DND-41 (cell line): ENCODE measurements at regions not wholly inside any gene's neighbourhood (a gene's known extent, or its start where the extent isn't known, plus 50 kb on each side); places are given as distances from the start of the nearest gene placed in this dataset.

Source experiments
- ATAC-seq: fragments of 200-7000 bp; cut with Tn5 transposase; 3 replicates; pipeline ENCODE4 v1.9.1; 2021; ENCODE audit warnings: low read depth; ENCODE audit not compliant: insufficient read depth
- DNase-seq: peaks from one replicate; pipeline ENCODE4 v3.0.0-alpha.2; 2020
- H2AFZ ChIP-seq: 2 replicates; pipeline ENCODE4 v1.6.0; 2012; ENCODE audit warnings: low read depth, low read length
- H3K27ac ChIP-seq: 2 replicates; pipeline ENCODE4 v1.5.1; 2012; ENCODE audit warnings: low read length, inconsistent platforms
- H3K27me3 ChIP-seq: fragments of 200-600 bp; sonication (generic); 2 replicates; pipeline ENCODE4 v1.6.0; 2012; ENCODE audit warnings: low read length, mild to moderate bottlenecking, inconsistent platforms; ENCODE audit not compliant: insufficient read depth, poor library complexity
- H3K36me3 ChIP-seq: 2 replicates; pipeline ENCODE4 v1.5.1; 2012; ENCODE audit warnings: low read length, inconsistent platforms; ENCODE audit not compliant: insufficient read depth
- H3K4me1 ChIP-seq: 2 replicates; pipeline ENCODE4 v1.5.1; 2012; ENCODE audit warnings: mild to moderate bottlenecking, low read length; ENCODE audit not compliant: insufficient read depth
- H3K4me2 ChIP-seq: 2 replicates; pipeline ENCODE4 v1.6.0; 2012; ENCODE audit warnings: mild to moderate bottlenecking, moderate library complexity, low read length, inconsistent platforms; ENCODE audit not compliant: insufficient read depth
- H3K4me3 ChIP-seq, 2 experiments: fragments of 200-600 bp in 1 of 2; shearing (Covaris generic) in 1 of 2; 2 replicates each; pipeline ENCODE4 v1.5.1; 2012 to 2016; ENCODE audit warnings: inconsistent platforms in 2 of 2, low read length in 2 of 2, mild to moderate bottlenecking in 2 of 2, low read depth in 1 of 2, moderate library complexity in 1 of 2
- H3K79me2 ChIP-seq: 2 replicates; pipeline ENCODE4 v1.6.0; 2012; ENCODE audit warnings: low read length, inconsistent platforms; ENCODE audit not compliant: insufficient read depth
- H3K9ac ChIP-seq: 2 replicates; pipeline ENCODE4 v1.6.0; 2012; ENCODE audit warnings: low read depth, mild to moderate bottlenecking, inconsistent platforms, low read length, moderate library complexity
- H3K9me3 ChIP-seq: 2 replicates; pipeline ENCODE4 v1.5.1; 2012; ENCODE audit warnings: low read length, moderate library complexity, mild to moderate bottlenecking, inconsistent platforms; ENCODE audit not compliant: insufficient read depth, severe bottlenecking
- H4K20me1 ChIP-seq: 2 replicates; pipeline ENCODE4 v1.6.0; 2012; ENCODE audit warnings: low read length; ENCODE audit not compliant: insufficient read depth
- EZH2 ChIP-seq: IDR thresholded peaks from 3 replicates; pipeline ENCODE4 v1.6.1; 2012; ENCODE audit warnings: borderline replicate concordance, low read depth, mild to moderate bottlenecking, moderate library complexity, low read length, inconsistent platforms; ENCODE audit not compliant: severe bottlenecking
- TF ChIP-seq, protein P1 (sequence below): IDR thresholded peaks from 2 replicates; pipeline ENCODE4 v1.5.1; 2012; ENCODE audit warnings: borderline replicate concordance, low read length, moderate library complexity, mild to moderate bottlenecking; ENCODE audit not compliant: poor library complexity, severe bottlenecking; ENCODE audit errors: extremely low read depth

- H3K27me3 ChIP-seq: no peaks in the 10 kb centered on the region
- no peaks in the 10 kb centered on the region for H3K9me3 ChIP-seq
- no peak for ATAC-seq
- no peaks in the 10 kb centered on the region for H3K36me3 ChIP-seq
- TF ChIP-seq, protein P1, sequence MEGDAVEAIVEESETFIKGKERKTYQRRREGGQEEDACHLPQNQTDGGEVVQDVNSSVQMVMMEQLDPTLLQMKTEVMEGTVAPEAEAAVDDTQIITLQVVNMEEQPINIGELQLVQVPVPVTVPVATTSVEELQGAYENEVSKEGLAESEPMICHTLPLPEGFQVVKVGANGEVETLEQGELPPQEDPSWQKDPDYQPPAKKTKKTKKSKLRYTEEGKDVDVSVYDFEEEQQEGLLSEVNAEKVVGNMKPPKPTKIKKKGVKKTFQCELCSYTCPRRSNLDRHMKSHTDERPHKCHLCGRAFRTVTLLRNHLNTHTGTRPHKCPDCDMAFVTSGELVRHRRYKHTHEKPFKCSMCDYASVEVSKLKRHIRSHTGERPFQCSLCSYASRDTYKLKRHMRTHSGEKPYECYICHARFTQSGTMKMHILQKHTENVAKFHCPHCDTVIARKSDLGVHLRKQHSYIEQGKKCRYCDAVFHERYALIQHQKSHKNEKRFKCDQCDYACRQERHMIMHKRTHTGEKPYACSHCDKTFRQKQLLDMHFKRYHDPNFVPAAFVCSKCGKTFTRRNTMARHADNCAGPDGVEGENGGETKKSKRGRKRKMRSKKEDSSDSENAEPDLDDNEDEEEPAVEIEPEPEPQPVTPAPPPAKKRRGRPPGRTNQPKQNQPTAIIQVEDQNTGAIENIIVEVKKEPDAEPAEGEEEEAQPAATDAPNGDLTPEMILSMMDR: no peak
- TF ChIP-seq EZH2: no peak
- no peaks in the 10 kb centered on the region for H3K79me2 ChIP-seq
- no peak for DNase-seq
- H3K4me1 ChIP-seq: no peaks in the 10 kb centered on the region
- no peak overlapping the region for H3K4me3 ChIP-seq
- no peak overlapping the region for H3K27ac ChIP-seq
- H3K4me2 ChIP-seq: no peak overlapping the region
- no peak overlapping the region for H2AFZ ChIP-seq
- no peak overlapping the region for H3K9ac ChIP-seq
- no peaks in the 10 kb centered on the region for H4K20me1 ChIP-seq
Observed at GRCh38 chr2:236403125-236403524, 138.9 kb upstream of the ASB18 start.

- TF ChIP-seq EZH2: no peak
- TF ChIP-seq, protein P1: no peak
- no peaks in the 10 kb centered on the region for H3K9me3 ChIP-seq
- H3K36me3 ChIP-seq: no peaks in the 10 kb centered on the region
- H3K4me3 ChIP-seq: no peak overlapping the region
- no peak overlapping the region for H3K9ac ChIP-seq
- no peak overlapping the region for H3K4me2 ChIP-seq
- no peaks in the 10 kb centered on the region for H3K79me2 ChIP-seq
- ATAC-seq: no peak
- H3K27ac ChIP-seq: no peak overlapping the region
- H4K20me1 ChIP-seq: no peaks in the 10 kb centered on the region
- H3K4me1 ChIP-seq: no peaks in the 10 kb centered on the region
- H3K27me3 ChIP-seq: no peaks in the 10 kb centered on the region
- H2AFZ ChIP-seq: no peak overlapping the region
- no peak for DNase-seq
Observed at GRCh38 chr2:236403811-236404210, 139.6 kb upstream of the ASB18 start.

- Histone ChIP-seq H3K9ac (no peak overlapping the region), H3K27ac (no peak overlapping the region), H3K27me3 (no peaks in the 10 kb centered on the region), H2AFZ (no peak overlapping the region), H3K4me1 (no peaks in the 10 kb centered on the region), H3K9me3 (no peaks in the 10 kb centered on the region), H3K36me3 (no peaks in the 10 kb centered on the region), H3K79me2 (no peaks in the 10 kb centered on the region), H3K4me2 (no peak overlapping the region), H3K4me3 (no peak overlapping the region), H4K20me1 (no peaks in the 10 kb centered on the region)
- no peak for TF ChIP-seq EZH2
- TF ChIP-seq, protein P1: no peak
- ATAC-seq (no peak), DNase-seq (no peak)
Observed at GRCh38 chr2:236404346-236404745, 140.1 kb upstream of the ASB18 start.

GRCh38 chr2:236405357-236405756, 141.2 kb upstream of the ASB18 start:
- H3K9me3 ChIP-seq: no peaks in the 10 kb centered on the region
- H3K4me3 ChIP-seq: no peak overlapping the region
- DNase-seq: no peak
- no peak for TF ChIP-seq EZH2
- TF ChIP-seq, protein P1: no peak
- H3K27me3 ChIP-seq: no peaks in the 10 kb centered on the region
- H3K27ac ChIP-seq: no peak overlapping the region
- no peaks in the 10 kb centered on the region for H3K79me2 ChIP-seq
- H3K36me3 ChIP-seq: no peaks in the 10 kb centered on the region
- H3K4me1 ChIP-seq: no peaks in the 10 kb centered on the region
- H2AFZ ChIP-seq: no peak overlapping the region
- ATAC-seq: no peak
- no peaks in the 10 kb centered on the region for H4K20me1 ChIP-seq
- no peak overlapping the region for H3K4me2 ChIP-seq
- no peak overlapping the region for H3K9ac ChIP-seq
